ENCODE measurements at regions not wholly inside any gene's neighbourhood (a gene's known extent, or its start where the extent isn't known, plus 50 kb on each side); places are given as distances from the start of the nearest gene placed in this dataset.

- DNase-seq (no peak), ATAC-seq (ENCODE audit: poor library complexity) (no peak)
- intact Hi-C loops (cut with DNase I) = no loop called here
These were observed 1268.9 kb upstream of the TMEM132C start for GRCh38 chr12:126998031-126998430.

- intact Hi-C loops (cut with DNase I) = no loop called here
- ATAC-seq (ENCODE audit: poor library complexity) = no peak
- DNase-seq = no peak
These were observed 1268.2 kb upstream of the TMEM132C start for GRCh38 chr12:126998747-126999285.

GRCh38 chr12:126999352-126999751 lies 1267.6 kb upstream of the TMEM132C start:
- no peak for DNase-seq
- intact Hi-C loops (cut with DNase I) = no loop called here
- no peak for ATAC-seq (ENCODE audit: poor library complexity)

GRCh38 chr12:127005406-127005805 lies 1261.6 kb upstream of the TMEM132C start:
- intact Hi-C loops (cut with DNase I) = no loop called here
- ATAC-seq (ENCODE audit: poor library complexity) (no peak), DNase-seq (no peak)

GRCh38 chr12:127006972-127007371 lies 1260.0 kb upstream of the TMEM132C start:
- DNase-seq (no peak), ATAC-seq (ENCODE audit: poor library complexity) (no peak)
- intact Hi-C loops (cut with DNase I) = no loop called here

- intact Hi-C loops (cut with DNase I) = no loop called here
- DNase-seq (no peak), ATAC-seq (ENCODE audit: poor library complexity) (no peak)
These were observed 1258.1 kb upstream of the TMEM132C start for GRCh38 chr12:127008755-127009403.

GRCh38 chr12:127012109-127012508 lies 1254.9 kb upstream of the TMEM132C start:
- ATAC-seq (ENCODE audit: poor library complexity) (no peak), DNase-seq (no peak)
- intact Hi-C loops (cut with DNase I) = no loop called here

- intact Hi-C loops (cut with DNase I) = no loop called here
- ATAC-seq (ENCODE audit: poor library complexity) (no peak), DNase-seq (no peak)
These were observed 1253.8 kb upstream of the TMEM132C start for GRCh38 chr12:127013197-127013596.

GRCh38 chr12:127014079-127014478 lies 1252.9 kb upstream of the TMEM132C start:
- DNase-seq = no peak
- no peak for ATAC-seq (ENCODE audit: poor library complexity)
- intact Hi-C loops (cut with DNase I) = no loop called here

- ATAC-seq (ENCODE audit: poor library complexity) (no peak), DNase-seq (no peak)
- intact Hi-C loops (cut with DNase I) = no loop called here
These were observed 1242.2 kb upstream of the TMEM132C start for GRCh38 chr12:127024791-127025190.

GRCh38 chr12:127025545-127025944 lies 1241.4 kb upstream of the TMEM132C start:
- intact Hi-C loops (cut with DNase I) = no loop called here
- ATAC-seq (ENCODE audit: poor library complexity) = no peak
- DNase-seq = no peak

- no peak for ATAC-seq (ENCODE audit: poor library complexity)
- intact Hi-C loops (cut with DNase I) = no loop called here
These were observed 1231.7 kb upstream of the TMEM132C start for GRCh38 chr12:127035011-127035879.

GRCh38 chr12:127038152-127038551 lies 1228.8 kb upstream of the TMEM132C start:
- ATAC-seq (ENCODE audit: poor library complexity) (no peak), DNase-seq (no peak)
- intact Hi-C loops (cut with DNase I) = no loop called here

More at GRCh38 chr12:127035011-127035879, 1231.7 kb upstream of the TMEM132C start:
- no peak for DNase-seq

- ATAC-seq (ENCODE audit: poor library complexity) (no peak), DNase-seq (no peak)
- intact Hi-C loops (cut with DNase I) = no loop called here
These were observed 1228.2 kb upstream of the TMEM132C start for GRCh38 chr12:127038761-127039160.

GRCh38 chr12:127041985-127042625 lies 1224.9 kb upstream of the TMEM132C start:
- intact Hi-C loops (cut with DNase I) = no loop called here
- DNase-seq (no peak), ATAC-seq (ENCODE audit: poor library complexity) (no peak)

- ATAC-seq (ENCODE audit: poor library complexity) = no peak
- intact Hi-C loops (cut with DNase I) = no loop called here
- no peak for DNase-seq
These were observed 1223.2 kb upstream of the TMEM132C start for GRCh38 chr12:127043731-127044130.

GRCh38 chr12:127044836-127045235 lies 1222.1 kb upstream of the TMEM132C start:
- intact Hi-C loops (cut with DNase I) = no loop called here
- DNase-seq = no peak
- ATAC-seq (ENCODE audit: poor library complexity) = no peak

GRCh38 chr12:127046467-127046866 lies 1220.5 kb upstream of the TMEM132C start:
- no peak for DNase-seq
- intact Hi-C loops (cut with DNase I) = no loop called here
- no peak for ATAC-seq (ENCODE audit: poor library complexity)

- DNase-seq (no peak), ATAC-seq (ENCODE audit: poor library complexity) (no peak)
- intact Hi-C loops (cut with DNase I) = no loop called here
These were observed 1218.9 kb upstream of the TMEM132C start for GRCh38 chr12:127048057-127048456.

Data from Right ventricle myocardium superior (tissue), 1 donor.